GM19438 (cell line): ENCODE measurements at regions not wholly inside any gene's neighbourhood (a gene's known extent, or its start where the extent isn't known, plus 50 kb on each side); places are given as distances from the start of the nearest gene placed in this dataset.

Source experiments
- ATAC-seq: cut with Tn5 transposase; IDR thresholded peaks from one replicate; pipeline ENCODE4 v1.9.1; 2021; ENCODE audit warnings: low read depth; ENCODE audit not compliant: unreplicated experiment

GRCh38 chr3:23146163-23146562 lies 57.0 kb upstream of the UBE2E2 start:
- no peak for ATAC-seq

DNA sequence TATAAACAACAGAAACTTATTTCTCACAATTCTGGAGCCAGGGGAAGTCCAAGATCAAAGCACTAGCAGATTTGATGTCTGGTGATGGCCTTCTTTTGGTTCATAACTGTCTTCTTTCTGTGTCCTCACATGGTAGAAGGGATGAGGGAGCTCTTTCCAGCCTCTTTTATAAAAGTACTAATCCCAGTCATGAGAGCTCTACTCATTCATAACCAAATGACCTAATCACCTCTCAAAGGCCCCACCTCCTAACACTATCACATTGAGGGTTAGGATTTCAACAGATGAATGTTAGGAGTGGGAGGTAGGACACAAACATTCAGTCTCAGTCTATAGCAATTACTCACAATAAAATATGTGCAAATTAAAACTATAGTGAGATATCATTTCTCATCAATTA lies 50.1 kb upstream of the UBE2E2 start:
- ATAC-seq: no peak
